VCaP (cell line): ENCODE measurements at regions not wholly inside any gene's neighbourhood (a gene's known extent, or its start where the extent isn't known, plus 50 kb on each side); places are given as distances from the start of the nearest gene placed in this dataset.
"Not testable (repeated sequence)": the region's sequence is repeated elsewhere in the genome, so short reads cannot be mapped to it uniquely, and the experiment has no call there.

ENCODE experiments used
- H3K27ac ChIP-seq: fragments of 450-650 bp; 2 replicates; pipeline ENCODE4 v1.5.1; 2017
- TF ChIP-seq, protein P1 (sequence below): fragments of 450-650 bp; conservative IDR thresholded peaks from 2 replicates; pipeline ENCODE4 v1.5.1; 2017; ENCODE audit warnings: mild to moderate bottlenecking, moderate library complexity

DNA sequence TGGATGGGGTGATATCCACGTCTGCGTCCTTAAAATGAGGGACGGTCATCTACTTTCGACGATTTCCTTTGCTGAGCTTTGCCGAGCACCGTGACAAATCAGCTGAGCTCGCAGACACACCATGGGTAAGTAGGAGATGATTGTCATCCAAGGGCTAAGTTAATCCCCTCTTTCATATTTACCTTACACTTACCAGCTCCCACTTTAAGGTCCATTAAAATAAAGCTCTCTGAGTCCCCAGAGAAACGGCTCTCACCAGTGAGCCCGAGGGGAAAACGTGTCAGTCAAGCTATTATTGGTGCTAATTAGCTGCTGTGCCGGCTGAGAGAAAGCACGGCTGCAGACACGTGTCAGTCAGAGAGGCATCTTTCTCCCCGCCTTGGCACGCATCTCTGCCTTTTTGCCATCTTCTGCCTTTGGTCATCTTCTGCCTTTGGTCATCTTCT lies 72.2 kb downstream of the CRLF2 start:
- H3K27ac ChIP-seq: no peak overlapping the region
- TF ChIP-seq, protein P1, sequence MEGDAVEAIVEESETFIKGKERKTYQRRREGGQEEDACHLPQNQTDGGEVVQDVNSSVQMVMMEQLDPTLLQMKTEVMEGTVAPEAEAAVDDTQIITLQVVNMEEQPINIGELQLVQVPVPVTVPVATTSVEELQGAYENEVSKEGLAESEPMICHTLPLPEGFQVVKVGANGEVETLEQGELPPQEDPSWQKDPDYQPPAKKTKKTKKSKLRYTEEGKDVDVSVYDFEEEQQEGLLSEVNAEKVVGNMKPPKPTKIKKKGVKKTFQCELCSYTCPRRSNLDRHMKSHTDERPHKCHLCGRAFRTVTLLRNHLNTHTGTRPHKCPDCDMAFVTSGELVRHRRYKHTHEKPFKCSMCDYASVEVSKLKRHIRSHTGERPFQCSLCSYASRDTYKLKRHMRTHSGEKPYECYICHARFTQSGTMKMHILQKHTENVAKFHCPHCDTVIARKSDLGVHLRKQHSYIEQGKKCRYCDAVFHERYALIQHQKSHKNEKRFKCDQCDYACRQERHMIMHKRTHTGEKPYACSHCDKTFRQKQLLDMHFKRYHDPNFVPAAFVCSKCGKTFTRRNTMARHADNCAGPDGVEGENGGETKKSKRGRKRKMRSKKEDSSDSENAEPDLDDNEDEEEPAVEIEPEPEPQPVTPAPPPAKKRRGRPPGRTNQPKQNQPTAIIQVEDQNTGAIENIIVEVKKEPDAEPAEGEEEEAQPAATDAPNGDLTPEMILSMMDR: no peak

DNA sequence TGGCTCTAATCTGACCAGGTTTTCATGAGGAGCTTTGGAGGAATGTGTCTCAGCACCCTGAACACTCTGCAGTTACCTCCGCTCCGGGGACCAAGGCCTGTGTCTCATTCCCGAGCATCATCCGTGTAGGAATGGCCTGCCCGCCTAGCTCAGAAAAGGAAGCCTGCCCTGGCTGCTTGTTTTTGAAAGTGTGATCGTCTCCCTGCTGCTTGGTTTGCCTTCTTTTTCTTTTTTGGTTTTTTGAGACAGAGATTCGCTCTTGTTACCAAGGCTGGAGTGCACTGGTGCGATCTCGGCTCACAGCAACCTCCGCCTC lies 73.3 kb downstream of the CRLF2 start:
- no peak overlapping the region for H3K27ac ChIP-seq
- TF ChIP-seq, protein P1: no peak

DNA sequence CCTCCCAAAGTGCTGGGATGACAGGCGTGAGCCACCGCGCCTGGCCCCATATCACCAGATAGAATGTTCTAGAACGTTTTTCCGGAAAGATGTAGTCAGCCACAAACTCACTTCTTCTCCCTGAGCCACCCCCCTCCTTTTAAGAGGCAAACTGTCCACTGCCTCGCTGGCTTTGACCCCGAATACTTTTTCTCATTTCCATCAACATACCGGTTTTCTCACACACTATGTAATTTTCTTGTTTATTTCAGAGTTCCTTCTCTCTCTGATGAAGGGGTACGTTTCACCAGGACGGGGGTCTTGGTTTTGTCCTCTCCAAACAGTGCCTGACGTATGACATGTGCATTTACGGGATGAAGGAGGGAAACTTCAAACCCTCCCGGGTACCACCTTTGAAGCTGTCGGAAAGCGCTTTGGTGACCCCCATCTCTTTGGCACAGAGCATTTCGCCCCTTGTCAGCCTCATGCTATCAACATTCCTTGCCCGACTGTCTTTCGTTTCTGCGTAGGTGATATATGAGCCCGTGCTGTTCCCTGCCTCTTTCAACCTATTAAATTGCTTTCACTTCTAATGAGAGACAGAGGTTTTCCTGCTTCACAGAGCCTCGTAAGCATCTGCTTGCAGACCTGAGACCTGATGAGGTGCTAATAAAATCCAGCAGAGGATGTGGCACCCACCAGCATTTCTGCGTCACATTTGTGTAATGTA lies 73.8 kb downstream of the CRLF2 start:
- H3K27ac ChIP-seq: no peak overlapping the region
- TF ChIP-seq, protein P1: no peak

DNA sequence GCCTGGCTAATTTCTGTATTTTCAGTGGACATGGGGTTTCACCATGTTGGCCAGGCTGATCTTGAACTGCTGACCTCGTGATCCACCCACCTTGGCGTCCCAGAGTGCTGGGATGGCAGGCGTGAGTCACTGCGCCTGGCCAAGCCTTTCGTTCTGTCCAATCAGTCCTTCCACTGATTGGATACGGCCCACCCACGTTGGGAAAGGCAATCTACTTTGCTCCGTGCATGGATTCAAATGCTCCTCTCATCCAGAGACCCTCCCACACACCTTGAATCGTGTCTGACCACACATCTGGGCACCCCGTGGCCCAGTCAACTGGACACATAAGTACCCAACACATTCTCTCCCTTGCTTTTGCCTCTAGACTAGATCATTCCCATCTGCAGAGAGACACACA lies 74.9 kb downstream of the CRLF2 start:
- no peak overlapping the region for H3K27ac ChIP-seq
- TF ChIP-seq, protein P1: no peak

DNA sequence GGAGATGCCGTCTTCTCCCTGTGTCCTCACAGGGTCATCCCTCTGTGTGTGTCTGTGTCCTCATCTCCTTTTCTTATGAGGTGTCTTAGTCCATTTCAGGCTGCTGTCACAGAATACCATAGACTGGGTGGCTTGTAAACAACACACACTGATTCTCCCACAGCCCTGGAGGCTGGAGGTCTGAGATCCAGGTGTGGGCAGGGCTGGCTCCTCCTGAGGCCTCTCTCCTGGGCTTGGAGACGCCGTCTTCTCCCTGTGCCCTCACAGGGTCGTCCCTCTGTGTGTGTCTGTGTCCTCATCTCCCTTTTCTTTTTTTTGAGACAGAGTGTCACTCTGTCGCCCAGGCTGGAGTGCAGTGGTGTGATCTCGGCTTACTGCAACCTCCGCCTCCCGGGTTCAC lies 75.9 kb downstream of the CRLF2 start:
- not testable (repeated sequence) for H3K27ac ChIP-seq

DNA sequence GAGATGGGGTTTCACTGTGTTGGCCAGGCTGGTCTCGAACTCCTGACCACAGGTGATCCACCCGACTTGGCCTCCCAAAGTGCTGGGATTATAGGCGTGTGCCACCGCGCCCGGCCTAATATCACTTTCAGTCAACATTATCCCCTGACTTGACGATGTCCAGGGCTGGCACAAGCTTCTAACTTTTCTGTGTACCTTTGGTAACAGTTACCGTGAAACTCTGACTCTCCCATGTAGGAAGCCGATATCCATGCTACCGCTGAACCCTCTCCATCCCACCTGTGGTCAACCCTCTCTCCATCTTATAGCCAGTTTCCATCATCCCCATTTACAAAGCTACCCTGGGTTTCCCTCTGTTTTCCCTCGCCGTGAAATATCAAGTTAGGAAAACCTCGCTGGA lies 77.5 kb downstream of the CRLF2 start:
- TF ChIP-seq, protein P1: no peak
- H3K27ac ChIP-seq: no peak overlapping the region

DNA sequence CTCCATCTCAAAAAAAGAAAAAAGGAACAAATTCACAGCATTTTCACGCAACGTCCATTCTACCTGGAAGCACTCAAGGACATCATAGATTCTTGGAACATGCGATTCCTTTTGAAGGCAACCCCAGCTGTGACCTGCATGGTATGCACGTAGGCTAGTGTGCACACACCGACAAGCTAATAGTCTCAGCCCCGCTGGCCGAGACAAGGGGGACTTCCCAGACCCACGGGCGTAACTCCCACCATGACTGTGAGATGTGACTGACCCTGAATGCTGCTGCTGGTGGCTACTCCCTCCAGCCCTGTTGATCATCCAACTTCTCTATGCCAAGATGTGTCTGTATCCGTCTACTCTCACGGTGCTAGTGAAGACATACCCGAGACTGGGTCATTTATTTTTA lies 78.3 kb downstream of the CRLF2 start:
- TF ChIP-seq, protein P1: no peak
- no peak overlapping the region for H3K27ac ChIP-seq

DNA sequence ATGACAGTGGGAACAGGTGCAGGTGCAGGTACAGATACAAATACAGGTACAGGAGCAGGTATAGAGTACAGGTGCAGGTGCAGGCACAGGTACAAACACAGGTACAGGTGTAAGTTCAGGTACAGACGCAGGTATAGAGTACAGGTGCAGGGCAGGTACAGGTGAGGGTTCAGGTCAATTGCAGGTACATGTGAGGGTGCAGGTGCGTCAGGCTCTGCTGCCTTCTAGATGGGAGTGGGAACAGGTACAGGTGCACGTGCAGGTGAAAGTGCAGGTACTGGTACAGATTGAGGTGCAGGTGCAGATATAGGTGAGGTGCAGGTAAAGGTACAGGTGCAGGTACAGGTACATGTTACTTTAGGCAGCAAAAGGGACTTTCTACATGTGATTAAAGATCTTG lies 85.7 kb downstream of the CRLF2 start:
- H3K27ac ChIP-seq: no peak overlapping the region
- TF ChIP-seq, protein P1: no peak
